Uterus (tissue), 2 donors: ENCODE measurements at regions not wholly inside any gene's neighbourhood (a gene's known extent, or its start where the extent isn't known, plus 50 kb on each side); places are given as distances from the start of the nearest gene placed in this dataset.

ENCODE experiments used
- POLR2A ChIP-seq, 2 donors: fragments of 450-650 bp; IDR thresholded peaks; one replicate each; pipeline ENCODE4 v1.6.1; 2016; ENCODE audit warnings: antibody characterized with exemption in 2 of 2, mild to moderate bottlenecking in 1 of 2, moderate library complexity in 1 of 2
- TF ChIP-seq, protein P1 (sequence below), 4 experiments: fragments of 200-600 bp in 2 of 4; fragments of 450-650 bp in 2 of 4; sonication (generic) in 2 of 4; IDR thresholded peaks; one replicate each; pipeline ENCODE4 v1.5.1; 2016 to 2019; ENCODE audit warnings: antibody characterized with exemption in 4 of 4, mild to moderate bottlenecking in 2 of 4, moderate library complexity in 1 of 4

DNA sequence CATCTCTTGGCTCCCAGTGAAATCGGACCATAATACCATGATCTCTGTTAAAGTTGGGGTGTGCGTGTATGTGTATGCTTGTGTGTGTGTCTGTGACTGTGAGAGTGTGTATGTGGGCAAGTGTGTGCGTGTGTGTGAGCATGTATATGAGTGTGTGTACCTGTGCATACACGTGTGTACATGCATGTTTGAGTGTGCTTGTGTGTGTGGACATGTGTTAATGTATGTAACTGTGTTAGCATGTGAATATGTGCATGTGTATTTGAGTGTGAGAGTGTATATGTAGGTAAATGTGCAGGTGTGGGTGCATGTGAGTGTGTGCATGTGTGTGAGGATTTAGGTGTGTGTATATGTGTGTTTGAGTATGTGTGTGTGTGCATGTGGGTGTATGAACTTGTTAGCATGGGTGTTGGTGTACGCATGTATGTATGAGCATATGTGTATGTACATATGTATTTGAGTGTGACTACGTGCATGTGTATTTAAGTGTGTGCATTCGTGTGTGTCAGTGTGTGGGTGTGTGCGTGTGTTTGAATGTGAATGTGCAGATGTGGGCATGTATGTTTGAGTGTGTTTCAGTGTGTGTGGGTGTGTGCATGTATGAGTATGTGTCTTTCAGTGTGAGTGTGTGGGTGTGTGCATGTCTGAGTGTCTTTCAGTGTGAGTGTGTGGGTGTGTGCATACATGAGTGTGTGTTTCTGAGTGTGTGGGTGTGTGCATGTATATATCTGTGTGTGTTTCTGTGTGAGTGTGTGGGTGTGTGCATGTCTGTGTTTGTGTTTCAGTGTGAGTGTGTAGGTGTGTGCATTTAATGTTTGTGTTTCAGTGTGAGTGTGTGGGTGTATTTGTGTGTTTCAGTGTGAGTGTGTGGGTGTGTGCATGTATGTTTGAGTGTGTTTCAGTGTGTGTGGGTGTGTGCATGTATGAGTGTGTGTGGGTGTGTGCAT is 183.2 kb downstream of the SOX9 start:
- TF ChIP-seq, protein P1, sequence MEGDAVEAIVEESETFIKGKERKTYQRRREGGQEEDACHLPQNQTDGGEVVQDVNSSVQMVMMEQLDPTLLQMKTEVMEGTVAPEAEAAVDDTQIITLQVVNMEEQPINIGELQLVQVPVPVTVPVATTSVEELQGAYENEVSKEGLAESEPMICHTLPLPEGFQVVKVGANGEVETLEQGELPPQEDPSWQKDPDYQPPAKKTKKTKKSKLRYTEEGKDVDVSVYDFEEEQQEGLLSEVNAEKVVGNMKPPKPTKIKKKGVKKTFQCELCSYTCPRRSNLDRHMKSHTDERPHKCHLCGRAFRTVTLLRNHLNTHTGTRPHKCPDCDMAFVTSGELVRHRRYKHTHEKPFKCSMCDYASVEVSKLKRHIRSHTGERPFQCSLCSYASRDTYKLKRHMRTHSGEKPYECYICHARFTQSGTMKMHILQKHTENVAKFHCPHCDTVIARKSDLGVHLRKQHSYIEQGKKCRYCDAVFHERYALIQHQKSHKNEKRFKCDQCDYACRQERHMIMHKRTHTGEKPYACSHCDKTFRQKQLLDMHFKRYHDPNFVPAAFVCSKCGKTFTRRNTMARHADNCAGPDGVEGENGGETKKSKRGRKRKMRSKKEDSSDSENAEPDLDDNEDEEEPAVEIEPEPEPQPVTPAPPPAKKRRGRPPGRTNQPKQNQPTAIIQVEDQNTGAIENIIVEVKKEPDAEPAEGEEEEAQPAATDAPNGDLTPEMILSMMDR (IDR thresholded peaks at IDR 0.05), result no peak
- no peak for TF ChIP-seq POLR2A (IDR thresholded peaks at IDR 0.05)
